NCI-H446 treated with DMSO at 0.1 percent for 48 hours (cell line): ENCODE measurements at regions not wholly inside any gene's neighbourhood (a gene's known extent, or its start where the extent isn't known, plus 50 kb on each side); places are given as distances from the start of the nearest gene placed in this dataset.
A peak's percentile ranks its signal among the peaks of the same experiment; 100 is the strongest.

Experiments
- DNase-seq: peaks from one replicate; lab custom pipeline; 2025; lab: John Stamatoyannopoulos, UW

GRCh38 chr16:6667393-6667792 is 665.3 kb upstream of the RBFOX1 start:
- DNase-seq = no peak

GRCh38 chr16:6665126-6665525 is 667.5 kb upstream of the RBFOX1 start:
- no peak for DNase-seq

- no peak for DNase-seq
Observed at GRCh38 chr16:6663668-6664067, 669.0 kb upstream of the RBFOX1 start.

GRCh38 chr16:6656760-6657159 is 675.9 kb upstream of the RBFOX1 start:
- DNase-seq = no peak

GRCh38 chr16:6646891-6647290 is 685.8 kb upstream of the RBFOX1 start:
- DNase-seq = no peak

- DNase-seq = no peak
Observed at GRCh38 chr16:6645768-6646568, 686.7 kb upstream of the RBFOX1 start.

GRCh38 chr16:6644916-6645315 is 687.7 kb upstream of the RBFOX1 start:
- DNase-seq = no peak

GRCh38 chr16:6643080-6643686 is 689.5 kb upstream of the RBFOX1 start:
- DNase-seq = peak; percentile 13

GRCh38 chr16:6642271-6642670 is 690.4 kb upstream of the RBFOX1 start:
- DNase-seq = no peak

- DNase-seq = no peak
Observed at GRCh38 chr16:6641091-6641490, 691.6 kb upstream of the RBFOX1 start.

- DNase-seq = no peak
Observed at GRCh38 chr16:6636457-6636856, 696.2 kb upstream of the RBFOX1 start.

- DNase-seq = no peak
Observed at GRCh38 chr16:6634151-6634550, 698.5 kb upstream of the RBFOX1 start.

GRCh38 chr16:6633456-6633855 is 699.2 kb upstream of the RBFOX1 start:
- no peak for DNase-seq

GRCh38 chr16:6629110-6629509 is 703.5 kb upstream of the RBFOX1 start:
- DNase-seq = no peak

- DNase-seq = no peak
Observed at GRCh38 chr16:6625606-6626005, 707.0 kb upstream of the RBFOX1 start.

- DNase-seq = no peak
Observed at GRCh38 chr16:6618874-6619273, 713.8 kb upstream of the RBFOX1 start.

- no peak for DNase-seq
Observed at GRCh38 chr16:6616746-6617145, 715.9 kb upstream of the RBFOX1 start.

GRCh38 chr16:6615636-6616035 is 717.0 kb upstream of the RBFOX1 start:
- DNase-seq = no peak

- no peak for DNase-seq
Observed at GRCh38 chr16:6611535-6611934, 721.1 kb upstream of the RBFOX1 start.

GRCh38 chr16:6605490-6605889 is 727.2 kb upstream of the RBFOX1 start:
- no peak for DNase-seq

GRCh38 chr16:6603780-6604325 is 728.8 kb upstream of the RBFOX1 start:
- no peak for DNase-seq

GRCh38 chr16:6602405-6602804 is 730.2 kb upstream of the RBFOX1 start:
- no peak for DNase-seq

GRCh38 chr16:6600167-6600566 is 732.5 kb upstream of the RBFOX1 start:
- no peak for DNase-seq

GRCh38 chr16:6593799-6594198 is 738.8 kb upstream of the RBFOX1 start:
- DNase-seq = no peak
